GM12891 (cell line): ENCODE measurements at regions not wholly inside any gene's neighbourhood (a gene's known extent, or its start where the extent isn't known, plus 50 kb on each side); places are given as distances from the start of the nearest gene placed in this dataset.

Source experiments
- POLR2A ChIP-seq: IDR thresholded peaks from 2 replicates; pipeline ENCODE4 v1.6.1; 2011; ENCODE audit warnings: low read depth, low read length, control low read depth
- POLR2AphosphoS5 ChIP-seq: IDR thresholded peaks from 2 replicates; pipeline ENCODE4 v1.6.1; 2011; ENCODE audit warnings: low read depth, low read length, control low read depth

- TF ChIP-seq POLR2A (no peak), POLR2AphosphoS5 (no peak)
Observed at GRCh38 chr5:38202741-38203140, 55.6 kb upstream of the EGFLAM start.
